Stimulated activated CD4-positive, alpha-beta T cell treated with anti-CD3 and anti-CD28 coated beads, Interleukin-4, amount 100 ng/mL, for 48 hours (primary cell): ENCODE measurements at regions not wholly inside any gene's neighbourhood (a gene's known extent, or its start where the extent isn't known, plus 50 kb on each side); places are given as distances from the start of the nearest gene placed in this dataset.

Experiments
- DNase-seq, 2 donors: peaks; one replicate each; pipeline ENCODE4 v3.0.0-alpha.2; 2020; ENCODE audit warnings: low read depth in 2 of 2

- DNase-seq = no peak
Measured at GRCh38 chr20:57879779-57880570, 170.2 kb upstream of the PMEPA1 start.

DNA sequence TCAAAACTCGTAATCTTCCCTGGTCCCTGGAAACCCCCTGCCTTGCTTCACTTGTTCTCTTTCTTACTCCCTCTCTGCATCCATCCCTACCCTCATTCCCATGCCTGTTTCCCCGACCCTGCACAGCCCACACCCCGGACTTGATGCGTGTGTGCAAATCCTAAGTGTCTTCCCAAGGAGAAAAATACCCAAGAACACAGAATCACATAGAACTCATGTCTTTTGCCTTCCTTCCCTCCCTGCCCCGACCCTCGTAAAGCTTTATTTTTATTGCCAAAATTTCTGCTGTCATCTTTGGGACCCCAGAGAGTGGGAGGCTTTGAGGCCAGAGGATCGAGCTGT lies 169.6 kb upstream of the PMEPA1 start:
- DNase-seq = no peak

GRCh38 chr20:57878786-57879424 lies 169.1 kb upstream of the PMEPA1 start:
- no peak for DNase-seq

DNA sequence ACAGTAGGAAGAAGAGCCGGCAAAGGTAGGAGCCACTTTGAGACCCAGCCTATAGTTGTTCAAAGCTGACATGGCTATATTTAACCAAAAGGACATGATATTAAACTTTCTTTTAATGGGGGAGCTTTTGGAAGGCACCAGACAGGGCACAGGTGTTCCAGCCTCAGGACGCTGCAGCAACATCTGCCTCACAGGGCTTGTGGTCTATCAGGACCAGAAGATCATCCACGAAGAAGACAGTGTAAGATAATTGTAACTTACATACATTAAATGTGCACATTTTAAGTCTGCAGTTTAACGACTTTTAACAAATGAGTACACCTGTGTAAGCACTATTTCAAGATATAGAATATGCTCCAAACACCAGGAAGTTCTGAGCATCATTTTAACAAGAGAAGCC lies 168.2 kb upstream of the PMEPA1 start:
- DNase-seq = no peak

GRCh38 chr20:57877131-57877824 lies 167.5 kb upstream of the PMEPA1 start:
- no peak for DNase-seq

DNA sequence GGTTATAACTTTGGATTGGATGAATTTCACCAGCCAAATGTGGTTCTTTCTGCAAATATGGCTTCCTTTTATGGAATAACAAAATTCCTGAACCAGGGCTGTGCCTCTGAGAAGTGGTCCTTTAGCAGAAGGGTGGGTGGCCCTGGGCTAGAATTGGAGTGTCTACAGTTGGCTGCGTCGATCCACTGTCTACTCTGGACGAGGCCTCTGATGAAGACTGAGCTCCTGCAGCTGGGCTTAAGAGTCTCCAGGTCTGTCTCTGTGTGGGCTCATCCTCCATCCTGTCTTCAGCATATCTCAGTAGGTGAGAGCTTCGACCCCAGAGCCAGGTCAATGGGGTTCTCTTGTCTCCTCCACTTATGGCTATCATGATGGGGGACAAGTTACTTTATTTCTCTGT lies 166.3 kb upstream of the PMEPA1 start:
- no peak for DNase-seq

DNA sequence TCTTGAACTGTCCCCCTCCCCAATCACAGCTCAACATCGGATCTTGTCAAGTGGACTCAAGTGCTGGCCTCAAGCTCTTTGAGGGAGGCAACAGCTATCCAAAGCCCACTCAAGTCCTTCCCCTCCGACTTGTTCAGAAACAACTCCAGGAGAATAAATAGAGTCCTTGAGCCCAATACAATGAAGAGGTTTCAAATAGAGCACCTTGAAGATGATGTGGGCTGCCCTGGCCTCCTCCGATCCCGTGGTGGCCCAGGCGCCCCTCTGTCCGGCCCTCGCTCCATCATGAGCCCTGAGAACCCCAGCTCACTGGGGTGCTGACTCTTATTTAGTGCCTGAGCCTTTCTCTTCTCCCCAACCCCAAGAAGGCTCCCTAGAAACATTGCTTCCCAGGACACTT lies 164.3 kb upstream of the PMEPA1 start:
- no peak for DNase-seq

GRCh38 chr20:57872816-57873409 lies 163.1 kb upstream of the PMEPA1 start:
- no peak for DNase-seq

DNA sequence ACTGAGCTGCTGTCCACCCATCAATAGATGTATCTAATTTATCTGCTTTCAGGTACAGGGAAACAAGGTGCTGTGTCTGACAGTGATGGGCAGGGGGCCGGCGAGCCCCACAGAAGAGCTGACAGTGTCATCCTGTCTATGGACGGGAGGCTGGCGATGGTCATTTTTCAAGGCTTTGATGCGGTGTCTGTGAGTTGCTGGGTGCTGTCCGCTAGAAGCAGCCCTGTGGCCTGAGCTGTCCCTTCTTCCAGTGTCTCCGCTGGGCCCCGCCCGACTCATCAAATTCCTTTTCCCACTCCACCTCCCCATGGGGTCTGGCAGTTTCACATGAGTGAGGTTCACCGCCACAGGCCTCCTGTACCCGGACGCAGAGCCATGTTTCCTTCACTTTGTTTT lies 161.4 kb upstream of the PMEPA1 start:
- no peak for DNase-seq

DNA sequence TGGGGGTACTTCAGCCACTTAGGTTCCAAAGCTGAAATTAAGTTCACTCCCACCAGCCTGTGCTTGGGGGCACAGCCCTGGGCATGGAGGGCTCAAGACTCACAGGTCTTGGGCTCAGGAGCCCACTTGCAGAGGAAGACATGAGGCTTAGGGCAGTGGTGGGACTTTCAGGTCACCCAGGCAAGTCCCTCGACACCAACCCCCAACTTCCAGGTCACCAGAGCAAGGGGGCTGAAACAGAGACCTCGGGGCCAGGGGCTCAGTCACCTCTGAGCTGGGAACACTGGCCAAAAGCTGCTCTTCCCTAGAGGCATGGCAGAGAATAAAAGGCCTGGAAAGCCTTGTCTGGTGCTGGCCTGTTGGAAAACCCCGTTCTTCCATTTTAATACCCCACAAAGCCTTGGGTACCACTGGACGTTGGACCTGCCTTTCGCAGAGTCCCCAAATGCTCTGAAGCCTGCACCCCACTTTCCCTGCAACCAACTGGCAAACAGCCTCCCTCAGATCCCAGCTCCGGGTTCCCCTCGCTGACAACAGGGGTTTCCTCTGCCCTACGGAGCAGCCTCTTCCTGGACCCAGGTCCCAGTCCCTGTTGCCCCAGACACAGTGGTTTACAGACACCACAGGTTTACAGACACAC lies 160.9 kb upstream of the PMEPA1 start:
- no peak for DNase-seq

- no peak for DNase-seq
Measured at GRCh38 chr20:57869951-57870315, 160.1 kb upstream of the PMEPA1 start.

DNA sequence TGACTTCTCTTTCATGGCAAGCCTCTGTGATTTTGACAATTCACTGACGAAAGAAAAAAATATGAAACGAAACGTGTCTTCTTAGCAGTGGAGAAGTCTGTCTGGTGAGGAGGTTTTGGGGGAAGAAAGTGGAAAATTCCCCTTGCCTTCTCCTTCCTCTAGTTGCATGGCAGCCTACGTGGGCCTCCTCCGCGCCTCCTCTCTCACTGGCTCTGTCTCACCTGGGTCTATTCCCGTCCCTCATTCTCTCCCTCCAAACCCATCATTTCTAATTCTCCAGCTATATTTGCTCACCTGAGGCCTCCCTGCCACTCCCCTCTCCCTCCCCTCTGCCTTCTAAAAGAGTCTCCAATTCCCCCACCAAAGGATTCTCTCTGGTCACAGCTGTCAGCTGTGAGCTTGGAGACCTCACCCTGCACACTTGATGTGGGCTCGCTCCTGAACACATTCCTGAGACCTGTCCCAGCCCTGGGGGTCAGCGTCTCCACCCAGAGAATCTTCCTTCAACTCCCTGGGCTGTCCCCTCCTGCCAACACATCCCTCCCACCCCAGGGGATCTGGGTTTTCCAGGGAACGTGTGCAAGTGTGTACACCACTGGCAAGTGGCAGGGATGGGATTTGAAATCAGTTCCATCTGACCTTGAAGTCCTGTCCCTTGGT lies 159.6 kb upstream of the PMEPA1 start:
- DNase-seq = no peak

- no peak for DNase-seq
Measured at GRCh38 chr20:57868310-57868709, 158.5 kb upstream of the PMEPA1 start.

- no peak for DNase-seq
Measured at GRCh38 chr20:57867807-57868206, 158.0 kb upstream of the PMEPA1 start.

DNA sequence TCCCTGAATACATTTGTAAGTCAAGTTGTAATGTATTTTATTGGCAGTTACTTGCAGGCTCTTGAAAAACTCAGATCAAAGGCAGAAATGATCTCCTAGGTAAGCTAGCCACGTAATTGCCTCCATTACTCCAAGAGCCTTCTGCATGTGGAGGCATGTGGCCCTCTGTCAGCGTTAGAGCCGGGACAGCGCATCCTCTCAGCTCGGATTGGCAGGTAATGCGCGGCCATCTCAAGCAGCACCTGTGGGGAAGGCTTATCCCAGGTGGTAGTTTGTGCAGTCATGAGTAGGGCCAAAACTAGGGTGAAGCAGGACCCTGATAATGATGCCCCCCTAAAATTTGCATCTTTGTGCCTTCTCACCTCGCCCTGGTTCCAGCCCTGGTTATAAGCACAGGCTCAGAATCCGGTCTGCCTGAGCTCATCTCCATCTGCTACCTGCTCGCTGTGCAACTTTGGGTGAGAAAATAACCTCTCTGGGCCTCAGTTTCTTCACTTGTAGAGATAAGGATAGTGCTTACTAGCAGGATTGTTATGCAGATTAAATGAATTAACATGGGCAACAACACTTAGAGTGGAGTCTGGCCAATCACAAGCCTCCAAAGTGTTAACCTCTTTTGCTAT lies 157.5 kb upstream of the PMEPA1 start:
- DNase-seq = no peak

- no peak for DNase-seq
Measured at GRCh38 chr20:57866250-57867106, 156.7 kb upstream of the PMEPA1 start.

- DNase-seq = no peak
Measured at GRCh38 chr20:57865266-57865665, 155.5 kb upstream of the PMEPA1 start.

DNA sequence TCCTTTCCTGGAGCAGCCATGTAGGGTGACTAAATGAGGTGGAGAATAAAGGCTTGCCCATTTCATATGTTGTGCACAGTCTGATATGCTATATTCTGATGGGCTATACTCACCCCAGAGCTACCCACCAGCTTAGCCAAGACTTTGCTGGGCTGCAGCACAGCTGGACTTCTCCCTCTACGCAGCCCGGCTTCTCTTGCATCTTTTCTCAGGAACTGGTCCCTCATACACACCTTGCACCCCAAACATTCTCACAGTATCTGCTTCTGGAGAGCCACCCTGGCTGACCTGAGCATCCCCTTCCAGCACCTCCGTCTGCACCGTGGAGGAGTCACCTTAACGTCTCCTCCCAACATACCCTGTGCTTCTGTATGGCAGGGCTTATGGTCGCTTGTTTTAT lies 150.8 kb upstream of the PMEPA1 start:
- no peak for DNase-seq

DNA sequence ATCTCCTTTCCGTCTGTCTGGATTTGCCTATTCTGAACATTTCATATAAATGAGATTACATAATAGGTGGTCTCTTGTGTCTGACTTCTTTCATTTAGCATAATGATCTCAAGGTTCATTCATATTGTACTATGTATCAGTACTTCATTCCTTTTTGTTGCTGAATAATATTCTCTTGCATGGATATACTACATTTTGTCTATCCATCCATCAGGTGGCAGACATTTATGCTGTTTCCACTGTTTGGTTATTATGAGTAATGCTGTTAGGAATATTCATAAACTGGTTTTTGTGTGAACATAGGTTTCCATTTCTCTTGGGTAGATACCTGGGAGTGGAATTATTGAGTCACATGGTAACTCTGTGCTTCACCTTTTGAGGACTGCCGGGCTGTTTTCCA lies 148.2 kb upstream of the PMEPA1 start:
- DNase-seq = no peak

- DNase-seq = no peak
Measured at GRCh38 chr20:57857118-57857517, 147.3 kb upstream of the PMEPA1 start.
